HUES48 (cell line): ENCODE measurements at regions not wholly inside any gene's neighbourhood (a gene's known extent, or its start where the extent isn't known, plus 50 kb on each side); places are given as distances from the start of the nearest gene placed in this dataset.

ENCODE experiments used
- H3K27ac ChIP-seq: one replicate; pipeline ENCODE4 v1.7.0; 2013; ENCODE audit warnings: low read depth, low read length, inconsistent platforms
- H3K27me3 ChIP-seq: 2 replicates; pipeline ENCODE4 v1.6.1; 2013; ENCODE audit warnings: mild to moderate bottlenecking, low read length; ENCODE audit not compliant: control insufficient read depth, insufficient read depth
- H3K36me3 ChIP-seq: 2 replicates; pipeline ENCODE4 v1.6.1; 2013; ENCODE audit warnings: low read length; ENCODE audit not compliant: control insufficient read depth, insufficient read depth
- H3K4me1 ChIP-seq: 2 replicates; pipeline ENCODE4 v1.6.1; 2013; ENCODE audit warnings: mild to moderate bottlenecking, low read length; ENCODE audit not compliant: control insufficient read depth, insufficient read depth
- H3K4me3 ChIP-seq: 2 replicates; pipeline ENCODE4 v1.5.1; 2013; ENCODE audit warnings: mild to moderate bottlenecking, low read depth, low read length
- H3K9ac ChIP-seq: 2 replicates; pipeline ENCODE4 v1.6.1; 2013; ENCODE audit warnings: mild to moderate bottlenecking, low read depth, low read length, moderate library complexity
- H3K9me3 ChIP-seq: 2 replicates; pipeline ENCODE4 v1.6.1; 2013; ENCODE audit warnings: low read length; ENCODE audit not compliant: control insufficient read depth, insufficient read depth

DNA sequence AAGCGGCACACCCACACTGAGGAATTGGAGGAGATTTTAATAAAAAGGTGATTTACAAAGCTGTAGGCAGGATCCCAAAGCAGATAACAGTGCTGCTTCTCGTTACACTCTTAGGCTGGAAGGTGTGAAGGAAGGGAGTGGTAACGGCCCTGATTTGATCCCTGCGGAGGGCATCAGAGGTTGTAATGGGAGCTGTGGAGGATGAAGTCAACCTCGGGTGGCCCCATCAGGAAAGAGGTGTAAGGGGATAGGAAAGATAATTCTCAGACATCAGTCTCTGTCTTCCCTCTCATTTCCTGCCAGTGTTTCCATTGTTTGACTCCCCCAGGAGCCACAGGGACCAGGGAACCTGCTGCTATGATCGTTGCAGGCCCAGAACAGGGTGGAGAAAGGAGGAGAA is 245.7 kb upstream of the NOX3 start:
- Histone ChIP-seq H3K4me1 (no peaks in the 10 kb centered on the region), H3K27ac (no peak overlapping the region), H3K27me3 (no peaks in the 10 kb centered on the region), H3K4me3 (no peak overlapping the region), H3K9me3 (no peaks in the 10 kb centered on the region), H3K9ac (no peak overlapping the region), H3K36me3 (no peaks in the 10 kb centered on the region)

DNA sequence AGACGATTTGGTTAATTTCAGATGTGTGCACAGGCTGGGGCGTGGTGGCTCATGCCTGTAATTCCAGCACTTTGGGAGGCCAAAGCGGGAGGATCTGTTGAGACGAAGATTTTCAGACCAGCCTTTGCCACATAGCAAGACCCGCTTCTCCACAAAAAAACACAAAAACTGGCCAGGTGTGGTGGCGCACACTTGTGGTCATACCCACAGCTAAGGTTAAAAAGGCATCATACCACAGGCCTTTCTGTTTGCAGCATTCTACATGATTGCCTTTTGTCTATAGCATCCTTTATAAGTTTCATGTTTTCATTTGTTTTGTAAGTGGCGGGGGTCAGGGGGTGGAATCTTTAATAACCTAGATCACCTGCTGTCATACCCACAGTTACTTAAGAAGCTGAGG is 239.9 kb upstream of the NOX3 start:
- H3K36me3 ChIP-seq, result no peaks in the 10 kb centered on the region
- no peaks in the 10 kb centered on the region for H3K4me1 ChIP-seq
- H3K27me3 ChIP-seq, result no peaks in the 10 kb centered on the region
- no peak overlapping the region for H3K4me3 ChIP-seq
- H3K9me3 ChIP-seq, result no peaks in the 10 kb centered on the region
- no peak overlapping the region for H3K9ac ChIP-seq
- no peak overlapping the region for H3K27ac ChIP-seq

DNA sequence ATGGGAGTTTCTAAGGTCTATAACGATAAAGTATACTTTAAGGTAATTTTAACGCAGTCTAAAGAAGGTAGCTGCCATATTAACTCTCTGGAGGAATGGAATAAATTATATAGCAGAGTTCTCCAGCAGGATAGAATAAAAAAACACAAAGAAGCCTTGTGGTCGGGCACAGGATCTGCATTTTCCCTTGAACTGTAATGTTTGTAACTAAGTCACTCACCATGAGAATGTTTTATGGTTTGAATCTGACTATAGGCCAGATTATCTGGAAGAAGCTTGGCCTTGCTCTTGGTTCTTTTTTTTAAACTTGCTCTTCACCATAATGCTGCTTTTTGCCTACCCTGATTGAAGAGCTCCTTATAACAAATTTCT is 238.8 kb upstream of the NOX3 start:
- H3K4me3 ChIP-seq, result no peak overlapping the region
- no peaks in the 10 kb centered on the region for H3K9me3 ChIP-seq
- H3K36me3 ChIP-seq, result no peaks in the 10 kb centered on the region
- no peaks in the 10 kb centered on the region for H3K27me3 ChIP-seq
- no peak overlapping the region for H3K27ac ChIP-seq
- no peak overlapping the region for H3K9ac ChIP-seq
- H3K4me1 ChIP-seq, result no peaks in the 10 kb centered on the region

DNA sequence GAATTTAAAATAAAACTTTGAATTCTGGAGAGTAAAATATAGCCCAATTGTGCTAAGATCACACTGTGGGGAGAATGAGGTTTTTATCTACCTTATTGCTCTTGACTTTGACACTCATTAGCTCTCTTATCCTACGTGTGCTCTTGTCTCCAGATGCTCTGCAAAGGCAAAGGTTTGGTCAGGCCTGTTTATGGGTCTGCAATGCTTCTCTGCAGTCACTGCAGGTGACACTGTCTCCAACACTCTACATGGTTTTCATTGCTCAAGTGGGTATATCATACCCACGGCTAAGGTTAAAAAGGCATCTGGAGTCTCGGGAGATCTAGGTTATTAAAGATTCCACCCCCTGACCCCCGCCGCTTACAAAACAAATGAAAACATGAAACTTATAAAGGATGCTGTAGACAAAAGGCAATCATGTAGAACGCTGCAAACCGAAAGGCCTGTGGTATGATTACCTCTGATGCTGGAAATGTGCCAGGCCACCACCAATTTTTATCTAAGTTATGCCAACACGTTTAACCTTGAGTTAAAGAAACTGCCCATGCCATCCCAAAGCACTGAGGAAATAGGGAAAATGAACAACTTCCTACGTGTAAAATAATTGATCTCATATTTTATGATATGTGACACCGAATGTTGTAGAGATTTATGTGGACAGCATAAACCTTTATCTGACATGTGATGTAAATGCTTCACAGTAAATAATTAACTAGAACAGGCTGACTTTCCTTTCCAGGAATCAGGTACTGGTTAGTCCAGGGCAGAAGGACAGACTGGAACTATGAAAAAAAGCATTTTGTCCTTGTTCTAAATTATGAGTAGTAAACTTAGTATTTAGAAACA is 238.2 kb upstream of the NOX3 start:
- H3K9ac ChIP-seq, result no peak overlapping the region
- H3K27me3 ChIP-seq, result no peaks in the 10 kb centered on the region
- H3K9me3 ChIP-seq, result no peaks in the 10 kb centered on the region
- no peak overlapping the region for H3K4me3 ChIP-seq
- no peaks in the 10 kb centered on the region for H3K36me3 ChIP-seq
- no peaks in the 10 kb centered on the region for H3K4me1 ChIP-seq
- H3K27ac ChIP-seq, result no peak overlapping the region

DNA sequence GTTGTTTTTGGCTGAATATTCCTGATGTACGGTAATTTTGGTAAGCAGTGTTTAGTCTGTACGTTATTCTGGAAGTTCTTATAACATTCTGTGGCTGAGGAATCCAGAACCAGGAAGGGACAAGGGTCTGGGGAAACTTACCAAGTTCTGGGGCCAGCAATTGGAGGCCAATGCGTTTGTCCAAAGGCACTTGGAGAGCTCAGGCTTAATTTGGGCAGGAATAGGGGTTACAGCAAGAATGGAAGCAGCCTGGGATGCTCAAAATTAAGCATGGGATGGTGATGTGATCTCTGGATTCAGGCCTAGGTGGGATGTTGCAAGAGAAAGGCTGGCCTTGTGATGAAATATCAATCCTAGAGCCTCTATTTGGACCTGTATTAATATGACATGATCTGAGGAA is 235.2 kb upstream of the NOX3 start:
- no peaks in the 10 kb centered on the region for H3K4me1 ChIP-seq
- no peaks in the 10 kb centered on the region for H3K9me3 ChIP-seq
- no peak overlapping the region for H3K4me3 ChIP-seq
- no peaks in the 10 kb centered on the region for H3K36me3 ChIP-seq
- H3K27ac ChIP-seq, result no peak overlapping the region
- H3K27me3 ChIP-seq, result no peaks in the 10 kb centered on the region
- no peak overlapping the region for H3K9ac ChIP-seq

DNA sequence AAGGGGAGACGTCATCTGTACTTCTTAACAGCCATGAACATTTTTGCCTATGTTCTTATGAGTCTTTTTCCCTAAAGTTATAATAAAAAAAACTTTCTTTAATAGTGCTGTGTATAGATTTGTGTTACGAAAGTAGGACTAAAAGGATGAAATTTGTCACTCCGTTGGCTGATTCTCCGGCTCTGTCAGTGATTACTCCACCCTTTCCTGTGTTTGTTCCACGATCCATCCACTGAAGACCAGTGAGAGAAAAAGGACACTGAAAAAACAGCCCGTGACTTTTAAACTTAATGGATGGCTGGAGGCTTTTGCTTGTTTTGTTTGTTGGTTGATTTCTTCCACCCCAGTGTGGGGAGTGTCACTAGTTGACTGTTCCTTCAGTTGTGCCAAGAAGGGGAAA is 232.0 kb upstream of the NOX3 start:
- Histone ChIP-seq H3K4me1 (peaks cover 5% of the 10 kb centered on the region; the same call in 1 of the 2 replicates), H3K27ac (no peak overlapping the region), H3K36me3 (no peaks in the 10 kb centered on the region), H3K4me3 (no peak overlapping the region), H3K9me3 (no peaks in the 10 kb centered on the region), H3K27me3 (no peaks in the 10 kb centered on the region), H3K9ac (no peak overlapping the region)

DNA sequence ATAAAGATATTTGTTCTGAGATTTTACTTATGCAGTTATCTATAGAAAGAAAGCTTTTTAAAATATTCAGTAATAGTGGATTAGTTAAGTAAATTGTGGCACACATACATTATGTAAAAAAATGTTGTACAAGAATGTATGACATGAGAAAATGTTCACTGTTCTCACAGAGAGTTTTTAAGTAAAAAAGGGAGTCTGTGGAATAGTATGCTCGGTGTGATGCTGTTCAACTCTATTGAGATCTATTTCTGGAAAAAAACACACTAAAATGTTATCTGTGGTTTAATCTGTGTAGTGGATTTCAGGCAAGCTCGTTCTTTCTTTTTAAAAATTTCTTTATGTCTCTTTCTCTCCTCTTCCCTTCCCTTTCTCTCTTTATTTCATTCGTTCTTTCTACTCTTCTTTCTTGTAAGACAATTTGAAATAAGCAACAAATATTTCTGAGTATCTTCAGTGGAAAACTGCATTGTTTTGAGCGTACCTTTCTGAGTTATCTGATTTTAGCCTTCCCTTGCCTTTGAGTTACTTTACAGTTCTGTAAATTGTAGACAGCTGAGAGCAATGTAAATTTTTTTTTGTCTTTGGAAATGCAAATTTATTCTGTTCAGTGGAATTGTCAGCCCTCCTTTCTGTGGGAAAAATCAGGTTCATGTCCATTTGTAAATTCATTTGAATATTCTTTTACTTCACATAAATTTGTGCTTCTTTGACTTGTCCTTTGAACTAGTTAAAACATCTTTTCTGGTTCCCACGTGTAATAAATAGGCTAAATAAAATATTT is 229.0 kb upstream of the NOX3 start:
- Histone ChIP-seq H3K4me3 (no peak overlapping the region), H3K36me3 (no peaks in the 10 kb centered on the region), H3K9me3 (no peaks in the 10 kb centered on the region), H3K9ac (no peak overlapping the region), H3K27ac (no peak overlapping the region), H3K4me1 (peaks cover 5% of the 10 kb centered on the region; the same call in 1 of the 2 replicates), H3K27me3 (no peaks in the 10 kb centered on the region)

DNA sequence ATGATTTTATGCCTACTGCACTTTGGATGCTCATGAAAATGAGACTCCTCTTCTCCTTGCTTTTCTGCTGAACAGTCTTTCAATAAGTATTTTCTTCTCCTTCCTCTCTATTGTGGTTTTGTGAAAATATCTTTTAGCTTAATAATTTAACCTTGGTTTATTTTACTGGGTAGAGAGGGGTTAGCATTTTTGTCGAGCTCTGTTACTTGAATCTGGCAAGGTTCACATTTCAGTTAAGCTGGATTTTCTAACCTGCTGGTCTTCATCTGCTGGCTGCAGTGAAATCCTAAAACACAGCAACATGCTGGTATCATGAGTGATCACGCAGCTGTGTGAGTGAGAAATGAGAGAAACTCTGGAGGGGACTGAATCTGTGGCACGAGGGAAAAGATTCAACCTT is 222.7 kb upstream of the NOX3 start:
- Histone ChIP-seq H3K4me3 (no peak overlapping the region), H3K36me3 (no peaks in the 10 kb centered on the region), H3K9ac (no peak overlapping the region), H3K27me3 (no peaks in the 10 kb centered on the region), H3K9me3 (no peaks in the 10 kb centered on the region), H3K27ac (no peak overlapping the region), H3K4me1 (no peaks in the 10 kb centered on the region)

DNA sequence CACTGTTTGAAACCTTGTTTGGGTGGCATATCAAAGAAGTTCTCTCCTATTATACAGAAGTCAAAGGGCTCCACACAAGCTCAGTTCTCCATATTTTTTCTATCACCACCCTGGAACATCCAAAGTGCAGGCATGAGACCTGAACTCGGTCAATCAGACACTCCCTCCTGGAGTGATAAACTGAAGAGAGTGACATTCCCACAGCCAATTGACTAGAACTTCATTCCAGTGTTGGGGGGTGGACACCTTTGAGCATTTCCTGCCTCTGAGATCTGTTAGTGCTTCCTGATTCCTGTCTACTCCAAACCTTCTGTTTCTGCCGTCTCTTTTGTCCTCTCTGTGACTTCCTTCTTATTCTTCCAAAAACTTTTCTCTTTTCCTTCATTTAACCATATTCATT is 220.7 kb upstream of the NOX3 start:
- H3K27me3 ChIP-seq, result no peaks in the 10 kb centered on the region
- H3K9me3 ChIP-seq, result no peaks in the 10 kb centered on the region
- H3K27ac ChIP-seq, result no peak overlapping the region
- no peak overlapping the region for H3K4me3 ChIP-seq
- no peaks in the 10 kb centered on the region for H3K4me1 ChIP-seq
- no peak overlapping the region for H3K9ac ChIP-seq
- H3K36me3 ChIP-seq, result no peaks in the 10 kb centered on the region

DNA sequence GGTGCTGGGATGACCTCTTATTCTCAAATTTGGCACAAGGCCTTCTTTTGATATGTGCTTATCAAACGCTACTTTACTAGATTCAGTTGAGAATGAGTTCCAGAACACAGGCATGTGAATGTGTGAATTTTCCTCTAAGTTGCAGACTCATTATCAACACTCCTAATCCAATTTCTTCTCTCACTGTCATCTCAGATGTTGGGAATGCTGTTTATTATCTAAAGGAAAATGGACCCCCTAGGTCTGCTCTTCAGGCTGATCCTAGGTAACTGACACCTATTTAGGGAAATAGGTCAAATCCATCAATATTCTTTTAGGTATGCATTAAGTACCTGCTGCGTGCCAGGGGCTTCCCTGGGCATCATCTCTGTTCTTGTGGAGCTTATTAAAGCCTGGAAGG is 215.0 kb upstream of the NOX3 start:
- no peaks in the 10 kb centered on the region for H3K36me3 ChIP-seq
- no peak overlapping the region for H3K4me3 ChIP-seq
- no peak overlapping the region for H3K9ac ChIP-seq
- H3K27ac ChIP-seq, result no peak overlapping the region
- H3K9me3 ChIP-seq, result no peaks in the 10 kb centered on the region
- H3K27me3 ChIP-seq, result no peaks in the 10 kb centered on the region
- no peaks in the 10 kb centered on the region for H3K4me1 ChIP-seq

DNA sequence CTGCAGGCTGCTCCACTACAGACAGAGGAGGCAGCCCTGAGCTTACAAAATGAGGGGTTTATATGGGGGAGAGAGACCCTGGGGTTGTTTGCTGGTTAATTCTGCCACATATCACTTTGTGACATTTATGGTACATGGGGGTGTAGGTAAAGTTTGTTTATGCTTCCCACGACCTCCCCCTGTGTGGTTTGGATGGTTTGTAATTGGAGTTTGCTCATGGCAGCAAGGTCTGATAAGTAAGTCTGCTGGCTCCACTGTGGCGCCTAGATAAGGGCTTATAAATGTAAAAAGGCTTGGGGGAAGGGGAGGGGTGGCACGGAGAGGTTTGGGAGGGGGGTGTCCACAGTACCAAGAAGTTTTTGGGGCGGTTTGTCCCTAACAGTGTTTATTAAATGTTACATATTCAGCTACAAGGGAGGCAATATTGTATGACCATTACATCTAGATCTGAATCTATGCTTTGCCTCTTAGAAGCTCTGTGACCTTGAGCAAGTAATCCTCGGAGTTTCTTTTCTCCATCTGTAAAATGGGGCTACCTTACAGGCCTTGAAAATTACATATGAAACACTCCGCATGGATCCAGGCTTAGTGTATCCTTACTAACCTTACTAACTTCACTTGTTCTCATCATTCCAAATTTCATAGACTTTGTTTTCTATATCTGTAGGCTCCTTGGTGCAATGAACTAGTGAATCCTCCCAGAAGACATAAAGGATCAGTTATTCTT is 204.8 kb upstream of the NOX3 start:
- no peaks in the 10 kb centered on the region for H3K4me1 ChIP-seq
- no peak overlapping the region for H3K9ac ChIP-seq
- H3K9me3 ChIP-seq, result no peaks in the 10 kb centered on the region
- H3K4me3 ChIP-seq, result no peak overlapping the region
- H3K27me3 ChIP-seq, result no peaks in the 10 kb centered on the region
- no peaks in the 10 kb centered on the region for H3K36me3 ChIP-seq
- no peak overlapping the region for H3K27ac ChIP-seq
